Astrocyte of the spinal cord (primary cell): ENCODE measurements at regions not wholly inside any gene's neighbourhood (a gene's known extent, or its start where the extent isn't known, plus 50 kb on each side); places are given as distances from the start of the nearest gene placed in this dataset.

ENCODE experiments used
- DNase-seq: peaks from one replicate; pipeline ENCODE4 v3.0.0; 2011; ENCODE audit warnings: low read depth, low spot score
- H3K4me3 ChIP-seq: 2 replicates; pipeline ENCODE4 v1.5.1; 2011; ENCODE audit warnings: low read depth, mild to moderate bottlenecking, low read length, moderate library complexity
- CTCF ChIP-seq: IDR thresholded peaks from 2 replicates; pipeline ENCODE4 v1.5.1; 2012; ENCODE audit warnings: low read depth, mild to moderate bottlenecking, low read length, inconsistent platforms
- in situ Hi-C: cut with HindIII; loops from 2 replicates; pipeline ENCODE4 v1.10.0; 2017; ENCODE audit warnings: low sequenced_read_pairs

GRCh38 chr11:115696563-115696962 lies 192.3 kb upstream of the CADM1 start:
- in situ Hi-C loops, result no loop called here
- no peak for TF ChIP-seq CTCF
- no peak for DNase-seq
- H3K4me3 ChIP-seq, result no peak overlapping the region

GRCh38 chr11:115695677-115696364 lies 191.6 kb upstream of the CADM1 start:
- TF ChIP-seq CTCF, result no peak
- DNase-seq, result no peak
- in situ Hi-C loops, result no loop called here
- H3K4me3 ChIP-seq, result no peak overlapping the region

GRCh38 chr11:115693002-115693401 lies 188.8 kb upstream of the CADM1 start:
- in situ Hi-C loops, result no loop called here
- no peak overlapping the region for H3K4me3 ChIP-seq
- no peak for DNase-seq
- TF ChIP-seq CTCF, result no peak

GRCh38 chr11:115691030-115691429 lies 186.8 kb upstream of the CADM1 start:
- H3K4me3 ChIP-seq, result no peak overlapping the region
- TF ChIP-seq CTCF, result no peak
- DNase-seq, result no peak
- in situ Hi-C loops, result no loop called here

- in situ Hi-C loops, result no loop called here
- no peak overlapping the region for H3K4me3 ChIP-seq
- TF ChIP-seq CTCF, result no peak
- no peak for DNase-seq
Observed at GRCh38 chr11:115687934-115688333, 183.7 kb upstream of the CADM1 start.

- in situ Hi-C loops, result no loop called here
- DNase-seq, result no peak
- H3K4me3 ChIP-seq, result no peak overlapping the region
- TF ChIP-seq CTCF, result no peak
Observed at GRCh38 chr11:115684699-115685098, 180.5 kb upstream of the CADM1 start.
